ENCODE measurements at regions not wholly inside any gene's neighbourhood (a gene's known extent, or its start where the extent isn't known, plus 50 kb on each side); places are given as distances from the start of the nearest gene placed in this dataset.

DNA sequence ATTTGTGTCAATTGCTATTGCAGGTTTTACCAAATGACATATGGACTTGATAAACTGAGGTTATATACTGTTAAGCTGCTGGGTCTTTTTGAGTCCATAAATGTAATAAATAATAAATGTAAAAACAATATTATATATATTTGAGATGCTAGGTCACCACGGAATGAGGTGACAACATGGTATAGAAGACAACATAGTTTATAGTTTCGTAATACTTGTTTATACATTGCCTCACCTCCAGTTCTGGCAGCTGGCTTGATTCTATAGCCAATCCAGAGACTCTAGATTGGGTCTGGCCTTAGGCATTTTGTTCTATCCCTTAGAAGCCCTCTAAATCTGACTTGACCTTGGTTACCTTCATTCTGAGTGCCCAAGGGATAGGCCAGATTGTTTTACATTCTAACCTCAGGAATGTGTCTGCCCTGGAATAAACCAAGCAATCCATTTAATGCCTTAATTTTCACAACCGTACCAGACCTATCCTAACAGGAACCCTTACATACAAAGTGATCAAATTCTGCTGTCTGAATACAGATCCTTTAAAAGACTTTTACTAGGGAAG is 61.5 kb upstream of the STXBP5 start:
- DNase-seq = no peak

DNA sequence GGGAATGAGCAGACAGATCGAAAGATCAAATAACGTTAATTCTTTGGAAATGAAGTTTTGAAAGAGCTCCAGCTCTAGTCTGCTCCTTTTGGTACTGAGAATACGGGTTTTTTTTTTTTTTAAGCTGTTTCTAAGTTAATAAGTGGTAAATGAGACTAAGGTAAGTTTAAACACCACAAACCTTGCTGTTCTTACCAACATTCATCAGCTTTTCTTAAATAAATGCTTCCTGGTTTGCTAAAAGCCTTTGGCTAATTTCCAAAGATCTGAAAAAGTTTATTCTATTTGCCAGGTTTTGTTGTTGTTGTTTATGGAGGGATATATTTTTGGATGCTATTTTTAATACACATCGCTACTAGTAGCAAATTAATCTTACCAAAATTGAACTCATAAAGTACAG is 55.1 kb upstream of the STXBP5 start:
- no peak for DNase-seq

DNA sequence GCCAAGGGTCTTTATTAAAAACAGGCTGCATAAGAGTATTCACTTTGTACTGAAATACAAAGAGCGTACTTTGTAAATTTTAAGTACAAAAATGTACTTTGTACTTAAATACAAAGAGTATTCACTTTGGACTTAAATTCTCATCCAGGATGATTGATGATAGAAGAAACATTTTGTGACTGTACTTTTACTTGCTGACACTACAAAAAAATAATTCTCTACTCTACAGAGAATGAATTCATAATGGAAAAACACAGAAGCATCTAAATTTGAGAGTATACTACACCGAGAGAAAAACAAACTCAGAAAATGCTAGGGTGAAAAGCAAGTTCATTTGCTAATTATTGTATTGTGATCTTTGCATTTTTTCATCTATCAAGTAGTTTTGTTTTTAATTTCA is 54.4 kb upstream of the STXBP5 start:
- DNase-seq = no peak

DNA sequence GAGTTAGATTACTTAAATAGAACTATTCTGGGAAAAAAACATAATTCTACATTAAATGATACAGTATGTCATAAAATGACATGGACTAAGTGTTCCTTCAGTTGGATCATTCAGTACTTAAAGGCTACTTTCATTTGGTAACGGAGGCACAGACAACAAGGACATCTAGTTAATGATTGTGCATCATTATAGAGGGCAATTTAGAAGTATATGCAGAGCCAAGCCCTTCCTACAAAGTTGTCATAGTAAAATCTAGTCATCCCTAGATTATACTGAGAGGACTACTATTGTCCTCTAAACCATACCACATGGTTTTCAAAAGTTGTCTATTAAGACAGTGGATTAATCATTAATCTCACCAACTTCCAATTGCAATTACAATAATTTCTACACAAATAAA is 53.9 kb upstream of the STXBP5 start:
- no peak for DNase-seq

Data from NCI-H1048 (cell line).